GM18870 (cell line): ENCODE measurements at regions not wholly inside any gene's neighbourhood (a gene's known extent, or its start where the extent isn't known, plus 50 kb on each side); places are given as distances from the start of the nearest gene placed in this dataset.
"Not testable (repeated sequence)": the region's sequence is repeated elsewhere in the genome, so short reads cannot be mapped to it uniquely, and the experiment has no call there.

Experiments used
- ATAC-seq: cut with Tn5 transposase; IDR thresholded peaks from one replicate; pipeline ENCODE4 v1.9.1; 2021; ENCODE audit warnings: moderate library complexity; ENCODE audit not compliant: unreplicated experiment

GRCh38 chr3:17913359-17913758 is 170.9 kb upstream of the TBC1D5 start:
- no peak for ATAC-seq

- no peak for ATAC-seq
These were observed 169.7 kb upstream of the TBC1D5 start for GRCh38 chr3:17911986-17912760.

GRCh38 chr3:17910922-17911321 is 168.5 kb upstream of the TBC1D5 start:
- ATAC-seq = no peak

- no peak for ATAC-seq
These were observed 167.3 kb upstream of the TBC1D5 start for GRCh38 chr3:17909714-17910113.

GRCh38 chr3:17908399-17909191 is 166.2 kb upstream of the TBC1D5 start:
- no peak for ATAC-seq

- ATAC-seq = no peak
These were observed 163.6 kb upstream of the TBC1D5 start for GRCh38 chr3:17905996-17906395.

- peak; percentile 81 for ATAC-seq
These were observed 159.5 kb upstream of the TBC1D5 start for GRCh38 chr3:17901893-17902292.

GRCh38 chr3:17894434-17895060 is 152.1 kb upstream of the TBC1D5 start:
- ATAC-seq = peak; percentile 89

- ATAC-seq = no peak
These were observed 148.9 kb upstream of the TBC1D5 start for GRCh38 chr3:17891139-17891856.

GRCh38 chr3:17885986-17886385 is 143.6 kb upstream of the TBC1D5 start:
- ATAC-seq = no peak

- no peak for ATAC-seq
These were observed 140.6 kb upstream of the TBC1D5 start for GRCh38 chr3:17882981-17883380.

- no peak for ATAC-seq
These were observed 134.9 kb upstream of the TBC1D5 start for GRCh38 chr3:17877299-17877698.

GRCh38 chr3:17874636-17875035 is 132.2 kb upstream of the TBC1D5 start:
- ATAC-seq = no peak

- no peak for ATAC-seq
These were observed 130.0 kb upstream of the TBC1D5 start for GRCh38 chr3:17872457-17872856.

GRCh38 chr3:17865631-17866030 is 123.2 kb upstream of the TBC1D5 start:
- ATAC-seq = no peak

GRCh38 chr3:17861476-17861875 is 119.0 kb upstream of the TBC1D5 start:
- no peak for ATAC-seq

- not testable (repeated sequence) for ATAC-seq
These were observed 118.5 kb upstream of the TBC1D5 start for GRCh38 chr3:17860840-17861471.

GRCh38 chr3:17852217-17852616 is 109.8 kb upstream of the TBC1D5 start:
- ATAC-seq = peak; percentile 92

- ATAC-seq = no peak
These were observed 108.0 kb upstream of the TBC1D5 start for GRCh38 chr3:17850448-17850847.

- ATAC-seq = no peak
These were observed 105.7 kb upstream of the TBC1D5 start for GRCh38 chr3:17848102-17848501.

GRCh38 chr3:17847156-17847555 is 104.7 kb upstream of the TBC1D5 start:
- no peak for ATAC-seq
